HEK293 (cell line): ENCODE measurements at regions not wholly inside any gene's neighbourhood (a gene's known extent, or its start where the extent isn't known, plus 50 kb on each side); places are given as distances from the start of the nearest gene placed in this dataset.

Experiments used
- ATF2 ChIP-seq: fragments of 450-650 bp; formaldehyde crosslinking; IDR thresholded peaks from 2 replicates; pipeline ENCODE4 v1.5.1; 2016; ENCODE audit warnings: missing biosample characterization, missing genetic modification characterization, low read depth
- YY1 ChIP-seq: fragments of 450-650 bp; formaldehyde crosslinking; IDR thresholded peaks from 2 replicates; pipeline ENCODE4 v1.5.1; 2018; ENCODE audit warnings: missing biosample characterization, missing genetic modification characterization
- ZEB2 ChIP-seq: fragments of 450-650 bp; formaldehyde crosslinking; IDR thresholded peaks from 2 replicates; pipeline ENCODE4 v1.5.1; 2016; ENCODE audit warnings: missing biosample characterization, missing genetic modification characterization
- ZNF10 ChIP-seq: fragments of 450-650 bp; formaldehyde crosslinking; IDR thresholded peaks from 2 replicates; pipeline ENCODE4 v1.5.1; 2017; ENCODE audit warnings: missing biosample characterization, missing genetic modification characterization
- ZNF133 ChIP-seq: fragments of 450-650 bp; formaldehyde crosslinking; IDR thresholded peaks from 2 replicates; pipeline ENCODE4 v1.5.1; 2016; ENCODE audit warnings: missing biosample characterization, missing genetic modification characterization
- ZNF37A ChIP-seq: fragments of 450-650 bp; IDR thresholded peaks from 2 replicates; pipeline ENCODE4 v1.5.1; 2018; ENCODE audit warnings: missing biosample characterization, missing genetic modification characterization
- ZNF488 ChIP-seq: fragments of 450-650 bp; formaldehyde crosslinking; IDR thresholded peaks from 2 replicates; pipeline ENCODE4 v1.5.1; 2016; ENCODE audit warnings: missing biosample characterization, missing genetic modification characterization
- TF ChIP-seq, protein P1 (sequence below): fragments of 450-650 bp; formaldehyde crosslinking; IDR thresholded peaks from 2 replicates; pipeline ENCODE4 v1.5.1; 2016; ENCODE audit warnings: missing biosample characterization, missing genetic modification characterization

DNA sequence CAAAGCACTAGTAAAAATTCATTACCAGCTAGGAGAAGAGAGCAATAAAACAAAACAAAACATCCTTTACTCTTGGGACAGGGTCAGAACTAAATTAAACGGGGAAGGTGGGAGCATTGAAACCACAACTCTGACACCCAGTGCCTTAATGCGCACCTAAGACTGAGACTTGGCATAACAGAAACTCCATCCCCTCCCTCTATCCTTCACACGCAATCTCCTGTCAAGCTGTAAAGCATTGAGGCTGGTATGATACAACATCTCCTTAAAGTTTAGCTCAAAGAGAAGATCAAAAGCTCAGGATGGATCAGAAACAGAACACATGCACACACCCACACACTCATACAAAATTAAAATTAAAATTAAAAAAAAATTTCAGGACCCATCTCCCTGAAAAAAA lies 951.3 kb downstream of the STIM2 start:
- TF ChIP-seq ZNF37A (no peak), ZNF488 (tag by site-specific recombination) (no peak), ATF2 (no peak), YY1 (no peak), ZNF10 (no peak), ZNF133 (tag by site-specific recombination) (no peak), ZEB2 (tag by site-specific recombination) (no peak)
- TF ChIP-seq, protein P1, sequence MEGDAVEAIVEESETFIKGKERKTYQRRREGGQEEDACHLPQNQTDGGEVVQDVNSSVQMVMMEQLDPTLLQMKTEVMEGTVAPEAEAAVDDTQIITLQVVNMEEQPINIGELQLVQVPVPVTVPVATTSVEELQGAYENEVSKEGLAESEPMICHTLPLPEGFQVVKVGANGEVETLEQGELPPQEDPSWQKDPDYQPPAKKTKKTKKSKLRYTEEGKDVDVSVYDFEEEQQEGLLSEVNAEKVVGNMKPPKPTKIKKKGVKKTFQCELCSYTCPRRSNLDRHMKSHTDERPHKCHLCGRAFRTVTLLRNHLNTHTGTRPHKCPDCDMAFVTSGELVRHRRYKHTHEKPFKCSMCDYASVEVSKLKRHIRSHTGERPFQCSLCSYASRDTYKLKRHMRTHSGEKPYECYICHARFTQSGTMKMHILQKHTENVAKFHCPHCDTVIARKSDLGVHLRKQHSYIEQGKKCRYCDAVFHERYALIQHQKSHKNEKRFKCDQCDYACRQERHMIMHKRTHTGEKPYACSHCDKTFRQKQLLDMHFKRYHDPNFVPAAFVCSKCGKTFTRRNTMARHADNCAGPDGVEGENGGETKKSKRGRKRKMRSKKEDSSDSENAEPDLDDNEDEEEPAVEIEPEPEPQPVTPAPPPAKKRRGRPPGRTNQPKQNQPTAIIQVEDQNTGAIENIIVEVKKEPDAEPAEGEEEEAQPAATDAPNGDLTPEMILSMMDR, result no peak
